Smooth muscle cell (in vitro differentiated cells): ENCODE measurements at regions not wholly inside any gene's neighbourhood (a gene's known extent, or its start where the extent isn't known, plus 50 kb on each side); places are given as distances from the start of the nearest gene placed in this dataset.

ENCODE experiments used
- DNase-seq: peaks from one replicate; lab custom pipeline; 2025; ENCODE audit not compliant: unreplicated experiment; lab: John Stamatoyannopoulos, UW
- H2AFZ ChIP-seq: fragments of 200-600 bp; sonication (generic); 2 replicates; pipeline ENCODE4 v1.6.0; 2016; ENCODE audit warnings: antibody characterized with exemption, low read depth, mild to moderate bottlenecking
- H3F3A ChIP-seq: fragments of 200-600 bp; sonication (generic); 2 replicates; pipeline ENCODE4 v1.6.0; 2017; ENCODE audit warnings: antibody characterized with exemption, low read depth
- H3K27ac ChIP-seq: fragments of 200-600 bp; sonication (generic); 2 replicates; pipeline ENCODE4 v1.5.1; 2016; ENCODE audit warnings: low read depth, mild to moderate bottlenecking
- H3K27me3 ChIP-seq: fragments of 200-600 bp; sonication (generic); 2 replicates; pipeline ENCODE4 v1.6.1; 2016; ENCODE audit warnings: low read depth, mild to moderate bottlenecking
- H3K36me3 ChIP-seq: fragments of 200-600 bp; sonication (generic); 2 replicates; pipeline ENCODE4 v1.5.1; 2016; ENCODE audit warnings: low read depth
- H3K4me1 ChIP-seq: fragments of 200-600 bp; sonication (generic); 2 replicates; pipeline ENCODE4 v1.5.1; 2016; ENCODE audit warnings: low read depth
- H3K4me2 ChIP-seq: fragments of 200-600 bp; sonication (generic); 2 replicates; pipeline ENCODE4 v1.6.0; 2016; ENCODE audit warnings: mild to moderate bottlenecking
- H3K4me3 ChIP-seq: fragments of 200-600 bp; sonication (generic); 2 replicates; pipeline ENCODE4 v1.5.1; 2016; ENCODE audit warnings: mild to moderate bottlenecking
- H3K79me2 ChIP-seq: fragments of 200-600 bp; sonication (generic); 2 replicates; pipeline ENCODE4 v1.6.0; 2016; ENCODE audit warnings: low read depth, mild to moderate bottlenecking
- H3K9ac ChIP-seq: fragments of 200-600 bp; sonication (generic); 2 replicates; pipeline ENCODE4 v1.6.0; 2016; ENCODE audit warnings: low read depth
- H3K9me3 ChIP-seq: fragments of 200-600 bp; sonication (generic); replicated peaks from 2 replicates; pipeline ENCODE4 v1.5.1; 2016; ENCODE audit warnings: low read depth
- H4K20me1 ChIP-seq: fragments of 200-600 bp; sonication (generic); 2 replicates; pipeline ENCODE4 v1.6.0; 2016; ENCODE audit warnings: low read depth
- WGBS: methylation state at CpG from one replicate; pipeline ENCODE4 v1.1.7; 2016; ENCODE audit warnings: low lambda C conversion rate; 5-methylcytosine and 5-hydroxymethylcytosine counted together
- TF ChIP-seq, protein P1 (sequence below): fragments of 200-600 bp; sonication (generic); IDR thresholded peaks from 2 replicates; pipeline ENCODE4 v1.5.1; 2017; ENCODE audit warnings: borderline replicate concordance, mild to moderate bottlenecking, antibody characterized with exemption; ENCODE audit not compliant: insufficient read depth, poor library complexity, severe bottlenecking

GRCh38 chr15:60091911-60092310 lies 87.8 kb downstream of the FOXB1 start:
- Histone ChIP-seq H4K20me1 (no peaks in the 10 kb centered on the region), H3K27me3 (peaks cover 6% of the 10 kb centered on the region), H3K9me3 (no peaks in the 10 kb centered on the region), H3K4me3 (no peak overlapping the region), H2AFZ (no peak overlapping the region), H3K4me2 (no peak overlapping the region), H3K27ac (peak overlapping the region; percentile 44), H3K79me2 (no peaks in the 10 kb centered on the region), H3K4me1 (no peaks in the 10 kb centered on the region), H3F3A (no peaks in the 10 kb centered on the region), H3K9ac (no peak overlapping the region), H3K36me3 (no peaks in the 10 kb centered on the region)
- 90% methylated on average over 3 of the region's 3 CpGs for WGBS
- no peak for DNase-seq
- TF ChIP-seq, protein P1, sequence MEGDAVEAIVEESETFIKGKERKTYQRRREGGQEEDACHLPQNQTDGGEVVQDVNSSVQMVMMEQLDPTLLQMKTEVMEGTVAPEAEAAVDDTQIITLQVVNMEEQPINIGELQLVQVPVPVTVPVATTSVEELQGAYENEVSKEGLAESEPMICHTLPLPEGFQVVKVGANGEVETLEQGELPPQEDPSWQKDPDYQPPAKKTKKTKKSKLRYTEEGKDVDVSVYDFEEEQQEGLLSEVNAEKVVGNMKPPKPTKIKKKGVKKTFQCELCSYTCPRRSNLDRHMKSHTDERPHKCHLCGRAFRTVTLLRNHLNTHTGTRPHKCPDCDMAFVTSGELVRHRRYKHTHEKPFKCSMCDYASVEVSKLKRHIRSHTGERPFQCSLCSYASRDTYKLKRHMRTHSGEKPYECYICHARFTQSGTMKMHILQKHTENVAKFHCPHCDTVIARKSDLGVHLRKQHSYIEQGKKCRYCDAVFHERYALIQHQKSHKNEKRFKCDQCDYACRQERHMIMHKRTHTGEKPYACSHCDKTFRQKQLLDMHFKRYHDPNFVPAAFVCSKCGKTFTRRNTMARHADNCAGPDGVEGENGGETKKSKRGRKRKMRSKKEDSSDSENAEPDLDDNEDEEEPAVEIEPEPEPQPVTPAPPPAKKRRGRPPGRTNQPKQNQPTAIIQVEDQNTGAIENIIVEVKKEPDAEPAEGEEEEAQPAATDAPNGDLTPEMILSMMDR = no peak

DNA sequence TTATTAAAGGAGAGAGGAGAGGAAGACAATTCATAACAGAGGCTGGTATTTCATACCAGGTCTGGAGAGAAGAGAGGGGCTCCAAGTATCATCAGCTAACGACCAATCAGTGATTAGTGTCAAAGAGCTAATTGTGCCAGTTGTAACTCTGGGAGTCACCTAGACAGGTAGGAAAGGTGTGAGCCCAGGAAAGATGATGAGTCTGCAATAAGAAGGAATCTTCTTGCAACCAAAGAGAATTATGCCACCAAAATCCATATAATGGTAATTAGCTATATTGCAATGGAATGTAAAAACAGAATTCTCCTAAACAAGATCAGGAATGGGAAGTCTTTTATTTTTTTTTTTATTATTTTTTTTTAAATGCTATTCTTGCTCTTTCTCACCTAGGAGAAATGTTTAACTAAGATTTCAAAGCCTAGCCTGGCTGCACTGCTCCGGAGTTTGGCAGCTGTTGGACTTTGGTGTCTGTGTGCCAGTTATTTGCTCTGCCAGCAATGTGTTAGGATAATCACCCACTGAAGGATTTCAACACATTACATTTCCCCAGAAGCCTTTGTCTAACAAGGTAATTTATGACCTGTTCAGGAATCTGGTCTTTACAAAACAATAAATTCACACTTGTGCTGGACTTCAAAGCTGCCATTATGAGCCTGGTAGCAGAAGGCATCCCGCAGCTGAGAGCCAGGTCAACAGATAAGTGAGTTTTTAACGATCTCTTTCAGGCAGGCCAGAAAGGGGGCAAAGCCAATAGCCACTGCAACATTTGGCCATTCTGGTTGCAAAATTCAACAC lies 89.4 kb downstream of the FOXB1 start:
- H4K20me1 ChIP-seq = no peaks in the 10 kb centered on the region
- H3K27me3 ChIP-seq = no peaks in the 10 kb centered on the region
- no peak overlapping the region for H2AFZ ChIP-seq
- H3K9me3 ChIP-seq = no peaks in the 10 kb centered on the region
- H3K27ac ChIP-seq = no peak overlapping the region
- H3K9ac ChIP-seq = no peak overlapping the region
- no peak overlapping the region for H3K4me3 ChIP-seq
- H3K4me2 ChIP-seq = no peak overlapping the region
- TF ChIP-seq, protein P1 = no peak
- no peaks in the 10 kb centered on the region for H3K4me1 ChIP-seq
- WGBS = 57% methylated on average over 4 of the region's 4 CpGs
- H3K79me2 ChIP-seq = no peaks in the 10 kb centered on the region
- DNase-seq = no peak
- no peaks in the 10 kb centered on the region for H3K36me3 ChIP-seq
- H3F3A ChIP-seq = no peaks in the 10 kb centered on the region

DNA sequence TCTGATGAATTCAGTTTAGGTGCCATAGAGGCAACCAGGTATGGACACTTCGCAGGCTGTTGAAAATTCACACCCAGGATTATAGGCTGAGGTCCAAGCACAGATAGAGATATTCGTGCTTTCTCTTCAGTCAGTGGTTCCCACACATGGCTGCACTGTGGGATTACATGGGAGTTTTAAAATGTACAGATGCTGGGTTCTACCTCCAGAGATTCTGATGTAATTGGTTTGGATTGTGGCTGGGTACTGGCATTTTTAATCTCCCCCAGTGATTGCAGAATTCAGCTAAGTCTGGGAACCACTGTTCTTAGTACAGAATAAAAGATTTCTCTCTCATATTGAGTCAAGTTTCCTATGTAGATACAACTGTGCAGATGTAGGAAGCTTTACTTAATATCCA lies 91.6 kb downstream of the FOXB1 start:
- Histone ChIP-seq H4K20me1 (no peaks in the 10 kb centered on the region), H3F3A (no peaks in the 10 kb centered on the region), H3K79me2 (no peaks in the 10 kb centered on the region), H3K27ac (peak overlapping the region; percentile 77), H3K4me1 (no peaks in the 10 kb centered on the region), H3K27me3 (no peaks in the 10 kb centered on the region), H3K36me3 (no peaks in the 10 kb centered on the region), H2AFZ (no peak overlapping the region), H3K4me3 (no peak overlapping the region), H3K4me2 (peak overlapping the region; percentile 26), H3K9ac (no peak overlapping the region), H3K9me3 (no peaks in the 10 kb centered on the region)
- TF ChIP-seq, protein P1 = no peak
- 62% methylated on average over 2 of the region's 2 CpGs for WGBS
- DNase-seq = no peak

- H4K20me1 ChIP-seq = no peaks in the 10 kb centered on the region
- H3K9me3 ChIP-seq = no peaks in the 10 kb centered on the region
- TF ChIP-seq, protein P1 = no peak
- DNase-seq = no peak
- no peaks in the 10 kb centered on the region for H3K27me3 ChIP-seq
- no peak overlapping the region for H2AFZ ChIP-seq
- H3K36me3 ChIP-seq = no peaks in the 10 kb centered on the region
- H3K4me2 ChIP-seq = peak overlapping the region; percentile 26
- peak overlapping the region; percentile 77 for H3K27ac ChIP-seq
- H3F3A ChIP-seq = no peaks in the 10 kb centered on the region
- H3K4me1 ChIP-seq = peaks cover 4% of the 10 kb centered on the region
- no peak overlapping the region for H3K9ac ChIP-seq
- WGBS = 51% methylated on average over 4 of the region's 4 CpGs
- H3K4me3 ChIP-seq = no peak overlapping the region
- H3K79me2 ChIP-seq = no peaks in the 10 kb centered on the region
Observed at GRCh38 chr15:60096157-60096556, 92.0 kb downstream of the FOXB1 start.
